H9 (cell line): ENCODE measurements at regions not wholly inside any gene's neighbourhood (a gene's known extent, or its start where the extent isn't known, plus 50 kb on each side); places are given as distances from the start of the nearest gene placed in this dataset.

ENCODE experiments used
- DNase-seq: peaks from one replicate; pipeline ENCODE4 v3.0.0-alpha.2; 2017
- H2AFZ ChIP-seq: one replicate; pipeline ENCODE4 v1.6.1; 2013; ENCODE audit warnings: mild to moderate bottlenecking, low read length, control low read depth, moderate library complexity
- H2AK5ac ChIP-seq: 2 replicates; pipeline ENCODE4 v1.6.1; 2013; ENCODE audit warnings: low read length, control low read depth, mixed read lengths; ENCODE audit not compliant: insufficient read length
- H2BK120ac ChIP-seq: one replicate; pipeline ENCODE4 v1.6.1; 2013; ENCODE audit warnings: low read depth, mild to moderate bottlenecking, low read length, control low read depth, inconsistent platforms; ENCODE audit not compliant: poor library complexity, severe bottlenecking
- H2BK12ac ChIP-seq: 2 replicates; pipeline ENCODE4 v1.6.1; 2013; ENCODE audit warnings: low read length, control low read depth, mixed read lengths, low read depth; ENCODE audit not compliant: insufficient read length
- H2BK15ac ChIP-seq: 2 replicates; pipeline ENCODE4 v1.6.1; 2013; ENCODE audit warnings: low read depth, low read length, control low read depth
- H2BK20ac ChIP-seq: one replicate; pipeline ENCODE4 v1.6.1; 2013; ENCODE audit warnings: low read depth, mild to moderate bottlenecking, low read length, control low read depth, inconsistent platforms; ENCODE audit not compliant: poor library complexity, severe bottlenecking
- H2BK5ac ChIP-seq: 2 replicates; pipeline ENCODE4 v1.6.1; 2013; ENCODE audit warnings: low read length, control low read depth, mixed read lengths; ENCODE audit not compliant: insufficient read length
- H3K14ac ChIP-seq: 2 replicates; pipeline ENCODE4 v1.6.1; 2013; ENCODE audit warnings: low read length, control low read depth; ENCODE audit not compliant: insufficient read depth
- H3K18ac ChIP-seq: 2 replicates; pipeline ENCODE4 v1.6.1; 2013; ENCODE audit warnings: low read depth, mild to moderate bottlenecking, mixed read lengths, low read length, control low read depth; ENCODE audit not compliant: insufficient read length
- H3K23ac ChIP-seq: 2 replicates; pipeline ENCODE4 v1.6.1; 2013; ENCODE audit warnings: low read length, control low read depth, mixed read lengths, low read depth; ENCODE audit not compliant: insufficient read length
- H3K23me2 ChIP-seq: 2 replicates; pipeline ENCODE4 v1.6.1; 2013; ENCODE audit warnings: low read depth, mild to moderate bottlenecking, mixed read lengths, low read length, control low read depth; ENCODE audit not compliant: insufficient read length, poor library complexity, severe bottlenecking
- H3K27ac ChIP-seq: 2 replicates; pipeline ENCODE4 v1.5.1; 2013; ENCODE audit warnings: low read length, control low read depth, mixed read lengths, low read depth; ENCODE audit not compliant: insufficient read length
- H3K27me3 ChIP-seq: 2 replicates; pipeline ENCODE4 v1.6.1; 2013; ENCODE audit warnings: low read length, control low read depth, inconsistent platforms; ENCODE audit not compliant: insufficient read depth
- H3K4ac ChIP-seq: 2 replicates; pipeline ENCODE4 v1.6.1; 2013; ENCODE audit warnings: low read depth, mild to moderate bottlenecking, control low read depth, inconsistent platforms, low read length, moderate library complexity
- H3K4me1 ChIP-seq: 2 replicates; pipeline ENCODE4 v1.6.1; 2013; ENCODE audit warnings: low read length, control low read depth, inconsistent platforms; ENCODE audit not compliant: insufficient read depth
- H3K4me2 ChIP-seq: 2 replicates; pipeline ENCODE4 v1.6.1; 2013; ENCODE audit warnings: low read length, control low read depth, mixed read lengths; ENCODE audit not compliant: insufficient read length, insufficient read depth
- H3K56ac ChIP-seq: 2 replicates; pipeline ENCODE4 v1.6.1; 2013; ENCODE audit warnings: low read depth, mild to moderate bottlenecking, mixed read lengths, low read length, control low read depth; ENCODE audit not compliant: insufficient read length
- H3K79me1 ChIP-seq: 2 replicates; pipeline ENCODE4 v1.6.1; 2013; ENCODE audit warnings: low read depth, mild to moderate bottlenecking, moderate library complexity, low read length, control low read depth, inconsistent platforms; ENCODE audit not compliant: insufficient read depth, poor library complexity, severe bottlenecking
- H3K79me2 ChIP-seq: 2 replicates; pipeline ENCODE4 v1.6.1; 2013; ENCODE audit warnings: low read length, control low read depth, inconsistent platforms; ENCODE audit not compliant: insufficient read depth
- H3K9ac ChIP-seq: 2 replicates; pipeline ENCODE4 v1.6.1; 2013; ENCODE audit warnings: low read length, control low read depth, mixed read lengths; ENCODE audit not compliant: insufficient read length; ENCODE audit errors: extremely low read depth
- H3K9me3 ChIP-seq: one replicate; pipeline ENCODE4 v1.6.1; 2013; ENCODE audit warnings: low read depth, low read length, inconsistent platforms; ENCODE audit not compliant: control insufficient read depth
- H3T11ph ChIP-seq: one replicate; pipeline ENCODE4 v1.6.1; 2013; ENCODE audit warnings: mild to moderate bottlenecking, low read length, control low read depth, inconsistent platforms
- H4K20me1 ChIP-seq: one replicate; pipeline ENCODE4 v1.6.1; 2013; ENCODE audit not compliant: control insufficient read depth, insufficient read length, insufficient read depth
- H4K5ac ChIP-seq: 2 replicates; pipeline ENCODE4 v1.6.1; 2013; ENCODE audit warnings: low read depth, mild to moderate bottlenecking, mixed read lengths, low read length, control low read depth; ENCODE audit not compliant: insufficient read length
- H4K8ac ChIP-seq: replicated peaks from 2 replicates; pipeline ENCODE4 v1.6.1; 2013; ENCODE audit warnings: low read length, control low read depth, mixed read lengths, low read depth; ENCODE audit not compliant: insufficient read length
- H4K91ac ChIP-seq: 2 replicates; pipeline ENCODE4 v1.6.1; 2013; ENCODE audit warnings: low read depth, mild to moderate bottlenecking, moderate library complexity, mixed read lengths, low read length, control low read depth; ENCODE audit not compliant: insufficient read length
- H3K27ac Mint-ChIP-seq, 3 experiments: 2 replicates in 2 of 3; 3 replicates in 1 of 3; pipeline ENCODE4 v1.8.0; 2020 to 2021; ENCODE audit warnings: mixed read lengths in 3 of 3, mild to moderate bottlenecking in 1 of 3, moderate library complexity in 1 of 3
- H3K27me3 Mint-ChIP-seq: 2 replicates; pipeline ENCODE4 v1.8.0; 2021; ENCODE audit warnings: low read depth, mild to moderate bottlenecking, moderate library complexity, mixed read lengths
- H3K36me3 Mint-ChIP-seq, 3 experiments: 2 replicates in 2 of 3; 3 replicates in 1 of 3; pipeline ENCODE4 v1.8.0; 2020 to 2021; ENCODE audit warnings: low read depth in 3 of 3, mixed read lengths in 3 of 3; ENCODE audit not compliant: insufficient read depth in 1 of 3
- H3K4me1 Mint-ChIP-seq, 2 experiments: 2 replicates each; pipeline ENCODE4 v1.8.0; 2020; ENCODE audit warnings: mixed read lengths in 2 of 2
- H3K4me3 Mint-ChIP-seq, 2 experiments: 2 replicates in 1 of 2; 3 replicates in 1 of 2; pipeline ENCODE4 v1.8.0; 2020 to 2021; ENCODE audit warnings: mild to moderate bottlenecking in 2 of 2, mixed read lengths in 2 of 2, moderate library complexity in 1 of 2
- H3K9me3 Mint-ChIP-seq, 2 experiments: 2 replicates in 1 of 2; 3 replicates in 1 of 2; pipeline ENCODE4 v1.8.0; 2020; ENCODE audit warnings: mild to moderate bottlenecking in 2 of 2, mixed read lengths in 2 of 2, moderate library complexity in 1 of 2
- CTCF ChIP-seq: fragments of 200-600 bp; sonication (generic); conservative IDR thresholded peaks from 3 replicates; pipeline ENCODE4 v1.8.0; 2021; ENCODE audit warnings: antibody characterized with exemption, mild to moderate bottlenecking
- WGBS: extraction: QIAGEN DNeasy Blood & Tissue Kit; methylation state at CpG from one replicate; pipeline ENCODE4 v1.1.7; 2013; ENCODE audit warnings: missing lambda C conversion rate, low lambda C conversion rate, mixed read lengths; ENCODE audit not compliant: insufficient read length; ENCODE audit errors: extremely low coverage; 5-methylcytosine and 5-hydroxymethylcytosine counted together

- H3K9me3 ChIP-seq, result no peaks in the 10 kb centered on the region
- no peak overlapping the region for H3K9ac ChIP-seq
- no peak overlapping the region for H3K4ac ChIP-seq
- no peak overlapping the region for H2AFZ ChIP-seq
- no peak overlapping the region for H3K23ac ChIP-seq
- WGBS, result no CpG with 5 or more reads among the region's 6 CpGs
- H3K27ac Mint-ChIP-seq, result no peak overlapping the region
- no peaks in the 10 kb centered on the region for H3K79me1 ChIP-seq
- no peak overlapping the region for H2AK5ac ChIP-seq
- no peaks in the 10 kb centered on the region for H3K79me2 ChIP-seq
- H2BK15ac ChIP-seq, result no peak overlapping the region
- no peak overlapping the region for H4K91ac ChIP-seq
- H3K9me3 Mint-ChIP-seq, result no peaks in the 10 kb centered on the region; a peak in 1 of 5 replicates
- no peak overlapping the region for H3K27ac ChIP-seq
- no peak for DNase-seq
- no peak overlapping the region for H4K8ac ChIP-seq
- peaks cover 12% of the 10 kb centered on the region; the same call in 1 of the 2 replicates for H3K27me3 ChIP-seq
- no peak overlapping the region for H2BK20ac ChIP-seq
- H3K18ac ChIP-seq, result no peak overlapping the region
- H3K4me3 Mint-ChIP-seq, result no peak overlapping the region
- no peak overlapping the region for H3K14ac ChIP-seq
- no peak overlapping the region for H3K4me2 ChIP-seq
- H2BK12ac ChIP-seq, result no peak overlapping the region
- H4K5ac ChIP-seq, result no peak overlapping the region
- no peak overlapping the region for H2BK120ac ChIP-seq
- no peak overlapping the region for H3T11ph ChIP-seq
- H3K4me1 ChIP-seq, result no peaks in the 10 kb centered on the region; the same call in 1 of the 2 replicates
- H3K36me3 Mint-ChIP-seq, result 0 out of 7 replicates have a peak, but pooled peaks cover 0 to 1% (median 0%) of the 10 kb centered on the region in 3 experiments
- H3K27me3 Mint-ChIP-seq, result peaks cover 76% of the 10 kb centered on the region
- no peak for TF ChIP-seq CTCF
- H3K4me1 Mint-ChIP-seq, result peaks cover 15 to 16% of the 10 kb centered on the region in 2 experiments
- no peaks in the 10 kb centered on the region for H4K20me1 ChIP-seq
- H3K56ac ChIP-seq, result no peak overlapping the region
- no peak overlapping the region for H2BK5ac ChIP-seq
- H3K23me2 ChIP-seq, result peaks cover 9% of the 10 kb centered on the region
These were observed 114.7 kb upstream of the C14orf180 start for GRCh38 chr14:104464907-104465306.
